ENCODE measurements at regions not wholly inside any gene's neighbourhood (a gene's known extent, or its start where the extent isn't known, plus 50 kb on each side); places are given as distances from the start of the nearest gene placed in this dataset.

DNA sequence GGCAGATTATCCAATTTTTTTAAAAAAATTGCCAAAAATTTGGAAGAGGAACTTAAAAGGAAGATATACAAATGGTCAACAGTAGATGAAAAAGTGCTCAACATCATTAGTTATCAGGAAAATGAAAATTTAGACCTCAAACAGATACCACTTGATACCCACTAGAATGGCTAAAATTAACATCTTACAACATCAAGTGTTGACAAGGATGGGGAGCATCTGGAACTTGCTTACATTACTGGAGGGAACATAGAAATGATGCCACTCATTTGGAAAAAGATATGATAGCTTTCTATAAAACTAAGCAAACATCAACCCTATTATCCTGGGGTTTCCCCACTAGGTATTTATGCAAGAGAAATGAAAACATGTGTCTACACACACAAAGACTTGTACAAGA is 284.5 kb upstream of the CHRNA7 start:
- TF ChIP-seq CTCF (IDR thresholded peaks at IDR 0.05) (no peak), CHD4 (IDR thresholded peaks at IDR 0.05; ENCODE audit: borderline replicate concordance) (no peak), MYC (IDR thresholded peaks at IDR 0.05; ENCODE audit: borderline replicate concordance, low read length) (no peak), POLR2A (IDR thresholded peaks at IDR 0.05; ENCODE audit: low read length) (no peak), HOXB5 (CRISPR knock-in tag; IDR thresholded peaks at IDR 0.05) (no peak), PHF8 (IDR thresholded peaks at IDR 0.05; ENCODE audit: borderline replicate concordance, low read depth) (no peak), SREBF2 (IDR thresholded peaks at IDR 0.05) (no peak), CEBPB (IDR thresholded peaks at IDR 0.05) (no peak), HDAC2 (IDR thresholded peaks at IDR 0.05) (no peak)
- TF ChIP-seq, protein P1, sequence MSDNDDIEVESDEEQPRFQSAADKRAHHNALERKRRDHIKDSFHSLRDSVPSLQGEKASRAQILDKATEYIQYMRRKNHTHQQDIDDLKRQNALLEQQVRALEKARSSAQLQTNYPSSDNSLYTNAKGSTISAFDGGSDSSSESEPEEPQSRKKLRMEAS (IDR thresholded peaks at IDR 0.05), result no peak

Data from A549 (cell line).